Activated CD8-positive, alpha-beta memory T cell treated with anti-CD3 and anti-CD28 coated beads, Interleukin-2, amount 10 ng/mL, durations not matched to agents 7 days and 5 days (primary cell): ENCODE measurements at regions not wholly inside any gene's neighbourhood (a gene's known extent, or its start where the extent isn't known, plus 50 kb on each side); places are given as distances from the start of the nearest gene placed in this dataset.

ENCODE experiments used
- ATAC-seq: fragments of 150-1000 bp; cut with Tn5 transposase; one replicate; pipeline ENCODE4 v1.10.0; 2021; ENCODE audit warnings: moderate library complexity
- CTCF ChIA-PET: fragments of 350-600 bp; sonication (Branson Sonifier 250); formaldehyde crosslinking; loops from one replicate; lab custom pipeline; 2021; ENCODE audit warnings: antibody characterized with exemption; lab: Charles Lee
- DNase-seq: peaks from one replicate; pipeline ENCODE4 v3.0.0-alpha.2; 2020
- H3K27ac Mint-ChIP-seq: one replicate; pipeline ENCODE4 v1.8.0; 2021; ENCODE audit warnings: mild to moderate bottlenecking, mixed read lengths
- H3K27me3 Mint-ChIP-seq: one replicate; pipeline ENCODE4 v1.8.0; 2021; ENCODE audit warnings: mixed read lengths
- H3K36me3 Mint-ChIP-seq: one replicate; pipeline ENCODE4 v1.8.0; 2021; ENCODE audit warnings: mild to moderate bottlenecking, mixed read lengths
- H3K4me1 Mint-ChIP-seq: one replicate; pipeline ENCODE4 v1.8.0; 2021; ENCODE audit warnings: mixed read lengths
- H3K4me3 Mint-ChIP-seq: one replicate; pipeline ENCODE4 v1.8.0; 2021; ENCODE audit warnings: mild to moderate bottlenecking, moderate library complexity, mixed read lengths
- H3K9me3 Mint-ChIP-seq: one replicate; pipeline ENCODE4 v1.8.0; 2022; ENCODE audit warnings: low read depth, mixed read lengths

DNA sequence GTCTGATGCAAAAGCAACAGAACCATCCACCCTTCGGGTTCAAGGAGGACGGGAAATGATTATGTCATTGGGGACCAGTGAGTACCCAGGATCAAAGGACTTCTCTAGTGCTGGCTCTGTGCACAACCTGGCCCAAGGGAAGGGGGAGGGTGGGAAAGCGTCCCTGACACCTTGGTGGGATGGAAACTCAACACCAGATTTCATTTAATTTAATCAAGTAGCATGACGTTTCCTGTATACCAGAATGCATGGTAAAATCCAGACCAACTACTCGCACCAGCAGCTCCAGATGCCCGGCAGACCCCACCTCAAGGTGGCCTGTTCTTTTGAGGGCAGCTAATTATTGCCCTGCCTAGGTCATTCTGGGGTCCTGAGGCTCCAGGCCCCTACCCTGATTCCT lies 385.1 kb downstream of the CADM1 start:
- Mint-ChIP-seq H3K27ac (no peak overlapping the region), H3K4me3 (no peak overlapping the region), H3K27me3 (peaks cover 6% of the 10 kb centered on the region), H3K4me1 (no peaks in the 10 kb centered on the region), H3K36me3 (no peaks in the 10 kb centered on the region), H3K9me3 (no peaks in the 10 kb centered on the region)
- DNase-seq (no peak), ATAC-seq (no peak)
- CTCF ChIA-PET: no interaction called here
